ENCODE measurements at regions not wholly inside any gene's neighbourhood (a gene's known extent, or its start where the extent isn't known, plus 50 kb on each side); places are given as distances from the start of the nearest gene placed in this dataset.

GRCh38 chr12:25755136-25755970 lies 202.3 kb upstream of the LMNTD1 start:
- Mint-ChIP-seq H3K36me3 (ENCODE audit: low read depth) (no peaks in the 10 kb centered on the region), H3K9me3 (no peaks in the 10 kb centered on the region), H3K4me3 (no peak overlapping the region), H3K27me3 (ENCODE audit: insufficient read depth) (no peaks in the 10 kb centered on the region), H3K4me1 (ENCODE audit: low read depth) (no peaks in the 10 kb centered on the region), H3K27ac (no peak overlapping the region)
- no peak for DNase-seq (ENCODE audit: low spot score)
- intact Hi-C loops (cut with micrococcal nuclease): no loop called here

DNA sequence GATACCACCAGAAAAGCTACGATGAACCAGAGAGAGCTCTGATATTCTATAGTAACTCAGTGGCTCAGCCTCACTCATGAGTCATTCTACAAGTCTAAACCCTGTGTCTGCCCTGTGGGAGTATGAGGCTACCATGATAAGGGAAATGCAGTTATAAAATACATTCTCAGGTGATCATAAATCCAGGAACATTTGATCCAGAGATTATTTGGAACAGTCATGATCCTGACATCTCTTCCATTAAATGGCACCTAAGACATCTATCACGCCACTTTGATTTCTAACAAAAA lies 202.6 kb upstream of the RASSF8 start:
- intact Hi-C loops (cut with micrococcal nuclease): no loop called here

DNA sequence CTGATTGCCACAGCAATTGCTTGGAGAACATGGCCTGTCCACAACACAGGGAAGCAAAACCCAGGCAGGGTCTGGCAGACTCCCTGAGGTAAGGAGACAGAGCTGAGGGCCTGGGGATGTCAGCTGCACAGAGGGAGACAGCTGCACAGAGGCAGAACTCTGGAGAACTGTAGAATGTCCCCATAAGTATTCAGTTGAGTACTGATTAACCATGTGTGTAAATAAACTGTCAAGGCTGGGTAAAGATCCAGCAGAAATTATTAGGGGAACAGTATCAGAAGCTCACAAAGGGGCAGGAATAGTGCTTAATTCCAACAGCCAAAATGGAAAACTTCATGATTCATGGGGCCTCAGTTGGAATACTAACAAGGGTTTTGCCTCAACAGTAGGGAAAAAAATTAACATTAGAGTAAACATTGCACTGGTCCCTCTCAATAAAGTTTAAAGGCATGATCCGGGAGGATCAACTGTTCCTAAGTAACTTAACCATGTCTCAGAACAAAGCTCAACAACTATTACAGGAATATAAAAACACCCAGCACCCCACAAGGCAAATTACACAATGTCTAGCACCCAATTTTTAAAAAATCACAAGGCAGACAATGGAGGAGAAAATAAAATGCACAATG lies 201.3 kb upstream of the RASSF8 start:
- no peaks in the 10 kb centered on the region for H3K27me3 Mint-ChIP-seq (ENCODE audit: insufficient read depth)
- no peak overlapping the region for H3K27ac Mint-ChIP-seq
- DNase-seq (ENCODE audit: low spot score): no peak
- H3K36me3 Mint-ChIP-seq (ENCODE audit: low read depth): no peaks in the 10 kb centered on the region
- no peak overlapping the region for H3K4me3 Mint-ChIP-seq
- H3K4me1 Mint-ChIP-seq (ENCODE audit: low read depth): no peaks in the 10 kb centered on the region
- intact Hi-C loops (cut with micrococcal nuclease): no loop called here
- no peaks in the 10 kb centered on the region for H3K9me3 Mint-ChIP-seq

More for the DNA sequence above, 202.6 kb upstream of the RASSF8 start:
- H3K27ac Mint-ChIP-seq: no peak overlapping the region
- no peak for DNase-seq (ENCODE audit: low spot score)
- H3K36me3 Mint-ChIP-seq (ENCODE audit: low read depth): no peaks in the 10 kb centered on the region
- H3K27me3 Mint-ChIP-seq (ENCODE audit: insufficient read depth): no peaks in the 10 kb centered on the region
- H3K4me3 Mint-ChIP-seq: no peak overlapping the region
- no peaks in the 10 kb centered on the region for H3K9me3 Mint-ChIP-seq
- H3K4me1 Mint-ChIP-seq (ENCODE audit: low read depth): no peaks in the 10 kb centered on the region

GRCh38 chr12:25759752-25760151 lies 198.7 kb upstream of the RASSF8 start:
- Mint-ChIP-seq H3K36me3 (ENCODE audit: low read depth) (no peaks in the 10 kb centered on the region), H3K4me3 (no peak overlapping the region), H3K27me3 (ENCODE audit: insufficient read depth) (no peaks in the 10 kb centered on the region), H3K9me3 (no peaks in the 10 kb centered on the region), H3K27ac (no peak overlapping the region), H3K4me1 (ENCODE audit: low read depth) (no peaks in the 10 kb centered on the region)
- intact Hi-C loops (cut with micrococcal nuclease): no loop called here
- no peak for DNase-seq (ENCODE audit: low spot score)

DNA sequence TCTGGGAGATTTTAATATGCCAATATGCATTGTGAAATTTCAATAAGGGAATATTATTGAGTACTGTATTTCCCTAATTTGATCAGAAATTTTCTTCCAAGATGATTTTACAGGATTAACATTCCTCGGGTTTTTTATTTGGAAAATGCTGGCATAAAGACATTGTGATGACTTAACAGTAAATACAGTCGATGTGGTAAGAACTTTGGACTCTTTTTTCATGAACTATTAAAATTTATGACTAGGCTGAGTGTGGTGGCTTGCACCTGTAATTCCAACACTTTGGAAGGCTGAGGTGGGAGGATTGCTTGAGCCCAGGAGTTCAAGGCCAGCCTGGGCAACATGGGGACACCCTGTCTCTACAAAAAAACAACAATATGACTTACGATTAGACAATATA lies 197.1 kb upstream of the RASSF8 start:
- no peak overlapping the region for H3K27ac Mint-ChIP-seq
- no peak overlapping the region for H3K4me3 Mint-ChIP-seq
- no peak for DNase-seq (ENCODE audit: low spot score)
- H3K27me3 Mint-ChIP-seq (ENCODE audit: insufficient read depth): no peaks in the 10 kb centered on the region
- H3K9me3 Mint-ChIP-seq: no peaks in the 10 kb centered on the region
- no peaks in the 10 kb centered on the region for H3K4me1 Mint-ChIP-seq (ENCODE audit: low read depth)
- intact Hi-C loops (cut with micrococcal nuclease): no loop called here
- no peaks in the 10 kb centered on the region for H3K36me3 Mint-ChIP-seq (ENCODE audit: low read depth)

DNA sequence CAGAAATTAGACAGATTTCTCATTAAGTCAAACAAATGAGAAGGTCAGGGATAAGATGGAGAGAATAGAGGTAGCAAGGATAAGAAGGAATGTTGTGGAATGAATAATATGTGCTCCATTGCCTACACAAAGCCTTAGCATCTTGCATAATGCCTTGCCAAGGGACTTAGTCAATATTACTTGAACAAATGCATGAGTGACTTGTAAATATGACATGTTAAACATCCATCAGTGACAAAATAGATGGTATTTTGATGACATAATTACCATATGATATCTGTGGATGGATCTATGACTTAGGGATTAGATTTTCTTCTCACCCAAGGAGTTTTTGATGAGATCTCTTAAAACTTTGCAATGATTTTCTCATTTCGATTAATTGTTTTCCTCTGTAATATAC lies 194.1 kb upstream of the RASSF8 start:
- no peaks in the 10 kb centered on the region for H3K27me3 Mint-ChIP-seq (ENCODE audit: insufficient read depth)
- intact Hi-C loops (cut with micrococcal nuclease): no loop called here
- no peak for DNase-seq (ENCODE audit: low spot score)
- no peak overlapping the region for H3K27ac Mint-ChIP-seq
- no peaks in the 10 kb centered on the region for H3K9me3 Mint-ChIP-seq
- H3K4me3 Mint-ChIP-seq: no peak overlapping the region
- no peaks in the 10 kb centered on the region for H3K4me1 Mint-ChIP-seq (ENCODE audit: low read depth)
- H3K36me3 Mint-ChIP-seq (ENCODE audit: low read depth): no peaks in the 10 kb centered on the region

GRCh38 chr12:25764892-25765291 lies 193.6 kb upstream of the RASSF8 start:
- Mint-ChIP-seq H3K27me3 (ENCODE audit: insufficient read depth) (no peaks in the 10 kb centered on the region), H3K27ac (no peak overlapping the region), H3K4me3 (no peak overlapping the region), H3K4me1 (ENCODE audit: low read depth) (no peaks in the 10 kb centered on the region), H3K36me3 (ENCODE audit: low read depth) (no peaks in the 10 kb centered on the region), H3K9me3 (no peaks in the 10 kb centered on the region)
- intact Hi-C loops (cut with micrococcal nuclease): no loop called here
- no peak for DNase-seq (ENCODE audit: low spot score)

- H3K9me3 Mint-ChIP-seq: no peaks in the 10 kb centered on the region
- DNase-seq (ENCODE audit: low spot score): no peak
These were observed 190.9 kb upstream of the RASSF8 start for GRCh38 chr12:25767606-25768005.

DNA sequence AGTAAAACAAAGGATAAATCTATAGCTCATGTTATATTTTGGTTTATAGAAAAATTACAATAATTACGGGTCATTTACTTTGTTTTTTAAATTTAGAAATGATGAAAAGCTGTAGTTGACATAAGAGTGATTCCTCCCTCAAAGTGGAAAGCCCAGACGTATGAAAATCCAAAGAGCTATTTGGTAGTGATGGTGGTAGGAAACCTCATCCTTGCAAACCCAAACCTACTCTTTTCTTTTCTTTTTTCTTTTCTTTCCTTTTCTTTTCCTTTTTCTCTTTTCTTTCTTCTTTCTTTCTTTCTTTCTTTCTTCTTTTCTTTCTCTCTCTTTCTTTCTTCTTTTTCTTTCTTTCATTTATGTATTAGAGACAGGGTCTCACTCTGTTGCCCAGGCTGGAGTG lies 190.3 kb upstream of the RASSF8 start:
- no peaks in the 10 kb centered on the region for H3K27me3 Mint-ChIP-seq (ENCODE audit: insufficient read depth)

More at GRCh38 chr12:25767606-25768005, 190.9 kb upstream of the RASSF8 start:
- H3K36me3 Mint-ChIP-seq (ENCODE audit: low read depth): no peaks in the 10 kb centered on the region
- no peaks in the 10 kb centered on the region for H3K4me1 Mint-ChIP-seq (ENCODE audit: low read depth)
- H3K27ac Mint-ChIP-seq: no peak overlapping the region
- no peaks in the 10 kb centered on the region for H3K27me3 Mint-ChIP-seq (ENCODE audit: insufficient read depth)
- intact Hi-C loops (cut with micrococcal nuclease): no loop called here
- no peak overlapping the region for H3K4me3 Mint-ChIP-seq

GRCh38 chr12:25769082-25769945 lies 189.2 kb upstream of the RASSF8 start:
- Mint-ChIP-seq H3K36me3 (ENCODE audit: low read depth) (no peaks in the 10 kb centered on the region), H3K4me3 (no peak overlapping the region), H3K4me1 (ENCODE audit: low read depth) (no peaks in the 10 kb centered on the region), H3K9me3 (no peaks in the 10 kb centered on the region), H3K27ac (no peak overlapping the region), H3K27me3 (ENCODE audit: insufficient read depth) (no peaks in the 10 kb centered on the region)
- intact Hi-C loops (cut with micrococcal nuclease): no loop called here
- no peak for DNase-seq (ENCODE audit: low spot score)

More for the DNA sequence above, 190.3 kb upstream of the RASSF8 start:
- H3K4me1 Mint-ChIP-seq (ENCODE audit: low read depth): no peaks in the 10 kb centered on the region
- no peak for DNase-seq (ENCODE audit: low spot score)
- H3K4me3 Mint-ChIP-seq: no peak overlapping the region
- intact Hi-C loops (cut with micrococcal nuclease): no loop called here
- H3K36me3 Mint-ChIP-seq (ENCODE audit: low read depth): no peaks in the 10 kb centered on the region
- no peak overlapping the region for H3K27ac Mint-ChIP-seq
- H3K9me3 Mint-ChIP-seq: no peaks in the 10 kb centered on the region

GRCh38 chr12:25771041-25771440 lies 187.4 kb upstream of the RASSF8 start:
- no peaks in the 10 kb centered on the region for H3K36me3 Mint-ChIP-seq (ENCODE audit: low read depth)
- H3K27ac Mint-ChIP-seq: no peak overlapping the region
- H3K27me3 Mint-ChIP-seq (ENCODE audit: insufficient read depth): no peaks in the 10 kb centered on the region
- intact Hi-C loops (cut with micrococcal nuclease): no loop called here
- H3K9me3 Mint-ChIP-seq: no peaks in the 10 kb centered on the region
- DNase-seq (ENCODE audit: low spot score): no peak
- no peaks in the 10 kb centered on the region for H3K4me1 Mint-ChIP-seq (ENCODE audit: low read depth)
- no peak overlapping the region for H3K4me3 Mint-ChIP-seq

DNA sequence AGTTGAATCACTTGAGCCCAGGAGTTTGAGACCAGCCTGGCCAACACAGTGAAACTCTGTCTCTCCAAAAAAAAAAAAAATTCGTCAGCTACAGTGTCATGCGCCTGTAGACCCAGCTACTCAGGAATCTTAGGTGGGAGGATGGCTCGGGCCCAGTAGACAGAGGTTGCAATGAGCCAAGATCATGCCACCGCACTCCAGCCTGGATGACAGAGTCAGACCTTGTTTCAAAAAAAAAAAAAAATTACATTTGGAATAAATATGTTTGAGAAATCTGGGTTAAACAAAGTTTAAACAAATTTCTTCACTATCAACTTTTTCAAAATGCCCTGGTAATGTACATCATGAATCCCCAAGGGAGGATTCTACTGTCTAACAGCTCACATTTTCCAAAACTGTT lies 187.0 kb upstream of the RASSF8 start:
- Mint-ChIP-seq H3K27ac (no peak overlapping the region), H3K27me3 (ENCODE audit: insufficient read depth) (no peaks in the 10 kb centered on the region), H3K36me3 (ENCODE audit: low read depth) (no peaks in the 10 kb centered on the region), H3K4me3 (no peak overlapping the region), H3K4me1 (ENCODE audit: low read depth) (no peaks in the 10 kb centered on the region), H3K9me3 (no peaks in the 10 kb centered on the region)
- intact Hi-C loops (cut with micrococcal nuclease): no loop called here
- no peak for DNase-seq (ENCODE audit: low spot score)

- H3K36me3 Mint-ChIP-seq (ENCODE audit: low read depth): no peaks in the 10 kb centered on the region
- no peaks in the 10 kb centered on the region for H3K4me1 Mint-ChIP-seq (ENCODE audit: low read depth)
- intact Hi-C loops (cut with micrococcal nuclease): no loop called here
- H3K27me3 Mint-ChIP-seq (ENCODE audit: insufficient read depth): peaks cover 2% of the 10 kb centered on the region
- no peak overlapping the region for H3K4me3 Mint-ChIP-seq
- H3K27ac Mint-ChIP-seq: no peak overlapping the region
- no peak for DNase-seq (ENCODE audit: low spot score)
- H3K9me3 Mint-ChIP-seq: no peaks in the 10 kb centered on the region
These were observed 182.5 kb upstream of the RASSF8 start for GRCh38 chr12:25775968-25776367.
